GM19324 (cell line): ENCODE measurements at regions not wholly inside any gene's neighbourhood (a gene's known extent, or its start where the extent isn't known, plus 50 kb on each side); places are given as distances from the start of the nearest gene placed in this dataset.

Source experiments
- ATAC-seq: cut with Tn5 transposase; IDR thresholded peaks from one replicate; pipeline ENCODE4 v1.9.1; 2021; ENCODE audit warnings: mild to moderate bottlenecking, moderate library complexity; ENCODE audit not compliant: unreplicated experiment, low FRiP score

DNA sequence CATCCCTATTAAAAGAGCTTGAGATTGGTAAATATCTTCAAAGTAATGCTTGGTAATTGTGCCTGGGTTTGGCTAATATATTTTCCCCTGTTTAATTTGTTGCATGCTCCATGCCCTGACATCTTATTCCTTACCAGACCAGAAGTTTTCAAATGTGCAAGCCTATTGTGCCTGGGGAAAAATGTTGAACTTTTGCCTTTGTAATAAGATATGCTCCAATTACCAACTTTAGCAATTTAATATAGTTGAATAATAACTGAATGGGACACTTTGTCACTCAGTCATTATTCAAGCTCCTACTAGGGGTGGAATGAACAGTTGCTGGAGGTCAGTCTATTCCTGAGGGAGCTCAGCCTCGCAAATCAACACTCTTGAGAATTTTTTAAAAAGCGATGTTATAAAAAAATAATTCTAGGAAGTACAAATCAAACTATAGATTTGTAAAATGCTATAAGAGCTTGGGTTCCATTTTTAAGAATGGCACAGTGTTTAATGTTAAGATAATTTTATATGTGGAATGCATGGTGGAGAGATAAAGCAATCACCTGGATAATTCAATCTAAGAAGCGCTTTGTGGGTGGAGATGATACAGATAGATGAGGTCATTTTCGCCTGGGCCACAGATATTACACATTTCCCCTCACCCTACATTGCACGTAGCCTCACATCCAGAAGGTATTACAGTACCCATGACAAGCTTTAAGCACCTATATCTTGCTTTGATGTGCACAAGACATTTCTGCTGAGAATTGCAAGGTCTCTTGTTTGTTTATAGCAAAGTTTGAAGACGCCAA lies 231.8 kb downstream of the PIK3R1 start:
- ATAC-seq, result no peak

GRCh38 chr5:68449380-68449779 lies 233.8 kb downstream of the PIK3R1 start:
- ATAC-seq, result no peak

DNA sequence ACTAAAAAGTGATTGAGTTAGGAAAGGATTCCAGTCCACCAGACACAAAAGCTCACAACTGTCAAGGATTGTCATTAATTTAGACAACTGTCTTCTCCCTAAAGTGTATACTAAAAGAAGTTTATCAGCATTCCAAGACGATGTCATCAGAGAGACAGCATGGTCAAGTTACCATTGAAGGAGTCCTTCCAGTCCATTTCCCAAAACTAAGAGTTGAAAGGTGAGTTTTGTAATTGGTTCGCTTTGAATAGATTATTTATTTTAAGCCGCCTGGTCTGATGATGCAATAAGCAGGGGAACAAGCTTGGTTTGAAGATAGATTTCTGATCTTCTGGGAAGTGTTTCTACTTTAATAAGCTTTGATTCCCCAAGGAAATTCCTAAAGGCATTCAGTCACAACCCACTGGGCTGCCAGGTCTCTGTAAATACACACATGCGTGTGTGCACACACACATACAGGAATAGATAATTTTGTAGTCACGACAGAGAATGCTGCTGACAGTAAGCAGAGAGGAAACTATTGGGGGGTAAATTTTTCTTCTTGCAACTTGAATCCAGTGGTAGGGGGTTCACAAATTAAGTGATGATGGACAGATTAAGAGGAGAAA lies 234.8 kb downstream of the PIK3R1 start:
- ATAC-seq, result no peak

- ATAC-seq, result no peak
Measured at GRCh38 chr5:68452286-68452685, 236.7 kb downstream of the PIK3R1 start.

GRCh38 chr5:68454172-68454571 lies 238.6 kb downstream of the PIK3R1 start:
- no peak for ATAC-seq

DNA sequence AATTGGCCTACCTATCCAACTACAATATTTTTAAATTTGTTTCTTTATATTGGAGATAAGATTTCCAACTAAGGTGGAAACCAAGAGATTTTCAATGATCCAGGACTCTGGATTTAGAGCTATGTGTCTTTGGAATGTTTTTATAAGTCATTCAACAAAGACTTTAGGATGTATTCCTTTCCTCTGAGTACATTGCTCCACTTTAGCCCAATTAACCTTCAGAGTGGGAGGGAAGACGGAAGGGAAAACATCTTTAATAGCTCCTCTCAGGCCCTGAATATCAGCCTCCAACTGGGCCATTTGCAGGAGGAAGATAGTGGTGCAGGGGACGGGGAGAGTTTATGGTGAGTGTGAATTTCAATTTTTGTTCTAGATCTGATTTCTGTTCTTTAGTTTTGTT lies 239.2 kb downstream of the PIK3R1 start:
- ATAC-seq, result no peak

GRCh38 chr5:68455216-68455615 lies 239.7 kb downstream of the PIK3R1 start:
- ATAC-seq, result no peak

- no peak for ATAC-seq
Measured at GRCh38 chr5:68456756-68457217, 241.2 kb downstream of the PIK3R1 start.

- no peak for ATAC-seq
Measured at GRCh38 chr5:68457285-68457684, 241.7 kb downstream of the PIK3R1 start.

- ATAC-seq, result no peak
Measured at GRCh38 chr5:68458416-68459021, 243.0 kb downstream of the PIK3R1 start.

GRCh38 chr5:68459093-68459809 lies 243.7 kb downstream of the PIK3R1 start:
- ATAC-seq, result no peak

DNA sequence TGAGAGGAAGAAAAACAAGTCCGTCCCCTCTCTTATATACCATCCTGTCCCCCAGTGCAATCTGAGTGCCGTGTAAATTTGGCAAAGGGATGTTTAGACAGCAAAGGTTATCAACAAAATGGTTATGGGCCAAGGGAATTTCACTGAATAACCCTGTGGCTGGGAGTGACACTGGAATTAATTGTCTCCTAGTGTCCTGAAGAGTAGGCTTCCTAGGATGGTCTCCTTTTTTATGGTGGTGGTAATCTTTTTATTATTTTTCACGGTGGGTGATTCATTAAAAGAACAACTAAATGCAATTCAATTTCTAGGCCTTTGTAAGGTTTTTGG lies 244.2 kb downstream of the PIK3R1 start:
- ATAC-seq, result no peak

- ATAC-seq, result no peak
Measured at GRCh38 chr5:68460147-68460798, 244.7 kb downstream of the PIK3R1 start.

GRCh38 chr5:68463606-68464005 lies 248.1 kb downstream of the PIK3R1 start:
- no peak for ATAC-seq

- ATAC-seq, result no peak
Measured at GRCh38 chr5:68464424-68464823, 248.9 kb downstream of the PIK3R1 start.

GRCh38 chr5:68465133-68465532 lies 249.6 kb downstream of the PIK3R1 start:
- no peak for ATAC-seq

DNA sequence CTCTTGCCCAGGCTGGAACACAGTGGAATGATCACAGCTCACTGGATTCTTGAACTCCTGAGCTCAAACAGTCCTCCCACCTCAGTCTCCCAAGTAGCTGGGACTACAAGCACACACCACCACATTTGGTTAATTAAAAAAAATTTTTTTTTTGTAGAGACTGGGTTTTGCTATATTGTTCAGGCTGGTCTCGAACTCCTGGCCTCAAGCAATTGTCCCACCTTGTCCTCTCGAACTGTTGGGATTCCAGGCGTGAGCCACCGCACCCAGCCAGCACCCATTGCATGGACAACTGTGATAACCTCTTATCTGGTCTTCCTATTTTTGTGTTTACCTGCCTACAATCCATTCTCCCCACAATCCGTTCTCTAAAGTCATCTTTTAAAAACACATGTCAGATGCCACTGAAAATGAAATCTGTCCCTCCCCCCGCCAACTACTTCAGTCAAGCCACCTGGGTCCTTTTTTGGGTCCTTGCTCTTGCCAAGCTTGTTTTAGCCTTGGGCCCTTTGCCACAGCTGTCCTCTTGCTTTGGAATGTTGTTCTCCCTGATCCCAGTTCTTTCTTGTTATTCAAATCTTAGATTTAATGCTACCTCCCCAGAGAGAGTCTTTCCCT lies 250.5 kb downstream of the PIK3R1 start:
- no peak for ATAC-seq

GRCh38 chr5:68467208-68467607 lies 251.7 kb downstream of the PIK3R1 start:
- ATAC-seq, result no peak

DNA sequence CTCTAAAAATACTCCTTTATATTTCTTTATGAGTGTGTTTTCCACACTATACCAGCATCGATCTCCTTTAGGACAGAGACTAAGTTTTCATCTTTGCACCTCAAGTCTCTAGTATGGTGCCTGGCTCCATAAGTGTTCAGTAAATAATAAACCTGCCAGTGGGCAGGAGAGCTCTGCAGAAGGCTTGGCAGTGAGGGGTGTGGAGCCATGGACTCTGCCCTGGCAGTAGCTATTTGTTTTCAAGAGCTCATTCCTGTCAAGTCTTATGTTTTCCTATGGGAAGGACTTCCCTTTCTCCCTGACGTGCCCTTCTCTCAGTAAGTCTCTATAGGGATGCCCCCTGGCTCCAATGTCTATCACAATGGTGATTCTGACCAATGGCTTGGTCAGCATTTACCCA lies 252.2 kb downstream of the PIK3R1 start:
- no peak for ATAC-seq

GRCh38 chr5:68468322-68468721 lies 252.8 kb downstream of the PIK3R1 start:
- ATAC-seq, result no peak
